ENCODE measurements at regions not wholly inside any gene's neighbourhood (a gene's known extent, or its start where the extent isn't known, plus 50 kb on each side); places are given as distances from the start of the nearest gene placed in this dataset.

DNA sequence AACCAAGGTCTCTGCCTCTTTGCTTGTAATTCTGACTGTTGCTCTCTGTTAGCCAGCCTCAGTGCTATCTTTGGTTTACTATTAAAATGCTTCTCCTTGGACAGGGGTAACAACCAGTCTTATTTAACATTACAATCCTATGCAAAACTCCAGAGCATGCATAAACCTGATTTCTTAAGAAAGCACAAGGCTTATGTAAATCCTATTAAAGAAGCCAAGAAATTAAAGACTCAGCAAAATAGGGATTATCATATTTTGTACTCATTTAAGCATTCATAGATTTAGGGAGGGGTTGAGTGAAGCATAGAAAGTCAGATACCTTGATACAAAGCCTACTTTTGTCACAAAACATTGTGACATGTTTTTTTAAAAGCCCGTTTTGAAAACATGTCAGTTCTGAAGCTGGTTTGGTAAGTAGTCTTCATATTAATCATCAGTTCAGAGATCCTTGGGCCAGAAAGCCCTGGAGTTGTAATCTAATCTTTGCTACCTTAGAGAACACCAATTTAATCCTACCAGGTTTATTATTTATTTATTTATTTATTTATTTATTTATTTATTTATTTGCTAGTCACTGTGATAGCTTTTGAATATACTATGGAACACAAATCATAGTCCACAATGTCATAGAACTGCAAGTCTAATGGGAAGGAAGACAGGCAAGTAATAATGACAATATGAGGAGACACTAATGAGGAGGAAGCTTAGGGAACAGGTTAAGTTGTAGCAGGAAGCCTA, 158.0 kb upstream of the HNMT start:
- Histone ChIP-seq H3K79me2 (ENCODE audit: control insufficient read depth, insufficient read depth, low read length, poor library complexity) (no peaks in the 10 kb centered on the region), H2AFZ (ENCODE audit: insufficient read depth, low read length, poor library complexity) (no peak overlapping the region), H3K79me1 (ENCODE audit: low read length) (no peaks in the 10 kb centered on the region), H3K4me3 (ENCODE audit: low read depth, low read length) (no peak overlapping the region), H3K4ac (ENCODE audit: low read depth, low read length) (no peak overlapping the region), H3K4me2 (ENCODE audit: low read length) (no peak overlapping the region), H3K9ac (ENCODE audit: low read length) (no peak overlapping the region), H3K27ac (ENCODE audit: low read depth, low read length) (no peak overlapping the region), H2BK120ac (ENCODE audit: insufficient read depth, low read length, poor library complexity) (no peak overlapping the region), H2AK5ac (ENCODE audit: low read length) (no peak overlapping the region), H3K4me1 (ENCODE audit: control insufficient read depth in 1 of 2, insufficient read depth in 2 of 2, low read length in 2 of 2) (no peaks in the 10 kb centered on the region), H3K18ac (ENCODE audit: low read length) (no peak overlapping the region), H3K27me3 (ENCODE audit: insufficient read depth, low read length) (no peaks in the 10 kb centered on the region), H2BK5ac (ENCODE audit: low read depth, low read length, poor library complexity) (no peak overlapping the region), H2BK12ac (ENCODE audit: low read length) (no peak overlapping the region), H4K8ac (ENCODE audit: low read depth, low read length) (no peak overlapping the region), H3K23ac (ENCODE audit: low read length) (no peak overlapping the region), H3K14ac (ENCODE audit: low read length) (no peak overlapping the region), H3K9me3 (ENCODE audit: insufficient read depth, low read depth, low read length) (peaks cover 3% of the 10 kb centered on the region), H3K36me3 (ENCODE audit: control insufficient read depth in 1 of 2, insufficient read depth in 2 of 2, low read length in 2 of 2) (no peaks in the 10 kb centered on the region), H4K91ac (ENCODE audit: low read depth, low read length) (no peak overlapping the region), H4K12ac (ENCODE audit: low read depth, low read length) (no peak overlapping the region)
- no peak for DNase-seq
- WGBS (ENCODE audit: extremely low coverage, insufficient coverage, insufficient read length): no CpG with 5 or more reads among the region's 1 CpG

GRCh38 chr2:137809252-137809651, 155.0 kb upstream of the HNMT start:
- Histone ChIP-seq H3K14ac (ENCODE audit: low read length) (no peak overlapping the region), H2BK120ac (ENCODE audit: insufficient read depth, low read length, poor library complexity) (no peak overlapping the region), H2BK5ac (ENCODE audit: low read depth, low read length, poor library complexity) (no peak overlapping the region), H3K27me3 (ENCODE audit: insufficient read depth, low read length) (no peaks in the 10 kb centered on the region), H3K18ac (ENCODE audit: low read length) (no peak overlapping the region), H3K36me3 (ENCODE audit: control insufficient read depth in 1 of 2, insufficient read depth in 2 of 2, low read length in 2 of 2) (no peaks in the 10 kb centered on the region), H2AK5ac (ENCODE audit: low read length) (no peak overlapping the region), H3K4me2 (ENCODE audit: low read length) (no peak overlapping the region), H4K12ac (ENCODE audit: low read depth, low read length) (no peak overlapping the region), H2BK12ac (ENCODE audit: low read length) (no peak overlapping the region), H3K4me3 (ENCODE audit: low read depth, low read length) (no peak overlapping the region), H3K9me3 (ENCODE audit: insufficient read depth, low read depth, low read length) (no peaks in the 10 kb centered on the region), H3K79me1 (ENCODE audit: low read length) (no peaks in the 10 kb centered on the region), H4K8ac (ENCODE audit: low read depth, low read length) (no peak overlapping the region), H2AFZ (ENCODE audit: insufficient read depth, low read length, poor library complexity) (no peak overlapping the region), H3K23ac (ENCODE audit: low read length) (no peak overlapping the region), H3K4ac (ENCODE audit: low read depth, low read length) (no peak overlapping the region), H3K4me1 (ENCODE audit: control insufficient read depth in 1 of 2, insufficient read depth in 2 of 2, low read length in 2 of 2) (no peaks in the 10 kb centered on the region), H3K27ac (ENCODE audit: low read depth, low read length) (no peak overlapping the region), H3K79me2 (ENCODE audit: control insufficient read depth, insufficient read depth, low read length, poor library complexity) (no peaks in the 10 kb centered on the region), H3K9ac (ENCODE audit: low read length) (no peak overlapping the region), H4K91ac (ENCODE audit: low read depth, low read length) (no peak overlapping the region)
- no peak for DNase-seq
- no CpG with 5 or more reads among the region's 1 CpG for WGBS (ENCODE audit: extremely low coverage, insufficient coverage, insufficient read length)

DNA sequence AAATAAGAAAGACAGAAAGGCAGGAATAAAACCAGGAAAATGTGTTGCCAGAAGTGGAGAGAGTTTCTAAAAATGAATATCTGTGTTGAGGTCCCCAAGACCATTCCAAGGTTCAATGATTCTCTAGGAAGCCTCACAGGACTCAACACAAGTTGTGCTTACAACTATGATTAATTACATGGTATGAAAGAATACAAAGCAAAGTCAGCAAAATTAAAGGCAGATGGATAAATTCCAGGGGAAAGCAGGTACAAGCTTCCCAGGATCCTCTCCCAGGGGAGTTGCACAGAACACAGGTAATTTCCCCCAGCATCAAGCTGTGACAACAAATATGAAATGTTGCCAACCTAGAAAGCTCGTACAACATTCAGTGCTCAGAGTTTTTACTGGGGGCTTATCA, 154.4 kb upstream of the HNMT start:
- no peak overlapping the region for H2AFZ ChIP-seq (ENCODE audit: insufficient read depth, low read length, poor library complexity)
- H2BK5ac ChIP-seq (ENCODE audit: low read depth, low read length, poor library complexity): no peak overlapping the region
- no peak overlapping the region for H4K91ac ChIP-seq (ENCODE audit: low read depth, low read length)
- no peaks in the 10 kb centered on the region for H3K27me3 ChIP-seq (ENCODE audit: insufficient read depth, low read length)
- H3K4me1 ChIP-seq (ENCODE audit: control insufficient read depth in 1 of 2, insufficient read depth in 2 of 2, low read length in 2 of 2): no peaks in the 10 kb centered on the region
- H3K79me2 ChIP-seq (ENCODE audit: control insufficient read depth, insufficient read depth, low read length, poor library complexity): no peaks in the 10 kb centered on the region
- DNase-seq: no peak
- H3K9ac ChIP-seq (ENCODE audit: low read length): no peak overlapping the region
- no peak overlapping the region for H4K8ac ChIP-seq (ENCODE audit: low read depth, low read length)
- no peak overlapping the region for H3K18ac ChIP-seq (ENCODE audit: low read length)
- H3K79me1 ChIP-seq (ENCODE audit: low read length): no peaks in the 10 kb centered on the region
- no peak overlapping the region for H2BK12ac ChIP-seq (ENCODE audit: low read length)
- no peak overlapping the region for H3K14ac ChIP-seq (ENCODE audit: low read length)
- no peak overlapping the region for H3K4me2 ChIP-seq (ENCODE audit: low read length)
- whole genome bisulfite sequencing (ENCODE audit: extremely low coverage, insufficient coverage, insufficient read length): no CpG with 5 or more reads among the region's 1 CpG
- no peaks in the 10 kb centered on the region for H3K9me3 ChIP-seq (ENCODE audit: insufficient read depth, low read depth, low read length)
- no peak overlapping the region for H3K4me3 ChIP-seq (ENCODE audit: low read depth, low read length)
- no peak overlapping the region for H3K23ac ChIP-seq (ENCODE audit: low read length)
- no peak overlapping the region for H4K12ac ChIP-seq (ENCODE audit: low read depth, low read length)
- H2AK5ac ChIP-seq (ENCODE audit: low read length): no peak overlapping the region
- no peak overlapping the region for H3K4ac ChIP-seq (ENCODE audit: low read depth, low read length)
- H3K27ac ChIP-seq (ENCODE audit: low read depth, low read length): no peak overlapping the region
- H3K36me3 ChIP-seq (ENCODE audit: control insufficient read depth in 1 of 2, insufficient read depth in 2 of 2, low read length in 2 of 2): no peaks in the 10 kb centered on the region
- no peak overlapping the region for H2BK120ac ChIP-seq (ENCODE audit: insufficient read depth, low read length, poor library complexity)

- no peak overlapping the region for H4K12ac ChIP-seq (ENCODE audit: low read depth, low read length)
- H2BK120ac ChIP-seq (ENCODE audit: insufficient read depth, low read length, poor library complexity): no peak overlapping the region
- H3K4me3 ChIP-seq (ENCODE audit: low read depth, low read length): no peak overlapping the region
- H2BK5ac ChIP-seq (ENCODE audit: low read depth, low read length, poor library complexity): no peak overlapping the region
- no peak overlapping the region for H4K91ac ChIP-seq (ENCODE audit: low read depth, low read length)
- H4K8ac ChIP-seq (ENCODE audit: low read depth, low read length): no peak overlapping the region
- H2BK12ac ChIP-seq (ENCODE audit: low read length): no peak overlapping the region
- H3K14ac ChIP-seq (ENCODE audit: low read length): no peak overlapping the region
- no peaks in the 10 kb centered on the region for H3K4me1 ChIP-seq (ENCODE audit: control insufficient read depth in 1 of 2, insufficient read depth in 2 of 2, low read length in 2 of 2)
- H3K4ac ChIP-seq (ENCODE audit: low read depth, low read length): no peak overlapping the region
- DNase-seq: no peak
- H2AK5ac ChIP-seq (ENCODE audit: low read length): no peak overlapping the region
- H3K4me2 ChIP-seq (ENCODE audit: low read length): no peak overlapping the region
- no peaks in the 10 kb centered on the region for H3K79me2 ChIP-seq (ENCODE audit: control insufficient read depth, insufficient read depth, low read length, poor library complexity)
- no peak overlapping the region for H3K27ac ChIP-seq (ENCODE audit: low read depth, low read length)
- H2AFZ ChIP-seq (ENCODE audit: insufficient read depth, low read length, poor library complexity): no peak overlapping the region
- H3K79me1 ChIP-seq (ENCODE audit: low read length): no peaks in the 10 kb centered on the region
- H3K36me3 ChIP-seq (ENCODE audit: control insufficient read depth in 1 of 2, insufficient read depth in 2 of 2, low read length in 2 of 2): no peaks in the 10 kb centered on the region
- H3K9me3 ChIP-seq (ENCODE audit: insufficient read depth, low read depth, low read length): no peaks in the 10 kb centered on the region
- no peak overlapping the region for H3K18ac ChIP-seq (ENCODE audit: low read length)
- no peak overlapping the region for H3K9ac ChIP-seq (ENCODE audit: low read length)
- H3K27me3 ChIP-seq (ENCODE audit: insufficient read depth, low read length): no peaks in the 10 kb centered on the region
- H3K23ac ChIP-seq (ENCODE audit: low read length): no peak overlapping the region
Observed at GRCh38 chr2:137812517-137812916, 151.8 kb upstream of the HNMT start.

Data from trophoblast cell (in vitro differentiated cells and primary cell).